H1 (cell line): ENCODE measurements at regions not wholly inside any gene's neighbourhood (a gene's known extent, or its start where the extent isn't known, plus 50 kb on each side); places are given as distances from the start of the nearest gene placed in this dataset.

Experiments used
- CBX5 ChIP-seq: fragments of 300-800, 300-1000 bp; sonication (generic); IDR thresholded peaks from 2 replicates; pipeline ENCODE4 v1.7.1; 2016; ENCODE audit warnings: antibody characterized with exemption, low read length, low read depth
- CBX8 ChIP-seq: fragments of 300-800, 300-1000 bp; sonication (generic); IDR thresholded peaks from 2 replicates; pipeline ENCODE4 v1.7.1; 2016; ENCODE audit warnings: low read depth, low read length, borderline replicate concordance
- CEBPB ChIP-seq: IDR thresholded peaks from 2 replicates; pipeline ENCODE4 v1.6.1; 2012; ENCODE audit warnings: low read depth, low read length
- CHD1 ChIP-seq: IDR thresholded peaks from 2 replicates; pipeline ENCODE4 v1.6.1; 2012; ENCODE audit warnings: low read depth, low read length, improper control_type of control experiment
- CTBP2 ChIP-seq: IDR thresholded peaks from 2 replicates; pipeline ENCODE4 v1.7.0; 2011; ENCODE audit warnings: borderline replicate concordance, mild to moderate bottlenecking, moderate library complexity, mixed read lengths, low read length; ENCODE audit not compliant: insufficient read depth, insufficient read length
- FOSL1 ChIP-seq: IDR thresholded peaks from 2 replicates; pipeline ENCODE4 v1.6.1; 2011; ENCODE audit warnings: mild to moderate bottlenecking, low read depth, low read length, moderate library complexity; ENCODE audit not compliant: insufficient read depth
- HDAC2 ChIP-seq, 2 experiments: fragments of 300-600 bp in 1 of 2; sonication (generic) in 1 of 2; IDR thresholded peaks; 2 replicates each; pipeline ENCODE4 v1.6.1; 2011 to 2012; ENCODE audit warnings: low read depth in 2 of 2, low read length in 2 of 2, mild to moderate bottlenecking in 2 of 2, moderate library complexity in 2 of 2, borderline replicate concordance in 1 of 2, inconsistent platforms in 1 of 2
- SIRT6 ChIP-seq: IDR thresholded peaks from one replicate; pipeline ENCODE4 v1.7.1; 2012; ENCODE audit warnings: low read length, inconsistent platforms
- SRF ChIP-seq: IDR thresholded peaks from 2 replicates; pipeline ENCODE4 v1.6.1; 2011; ENCODE audit warnings: mild to moderate bottlenecking, low read depth, low read length, moderate library complexity
- TF ChIP-seq, protein P1 (sequence below): IDR thresholded peaks from 2 replicates; pipeline ENCODE4 v1.6.1; 2011; ENCODE audit warnings: low read length, improper control_type of control experiment

- TF ChIP-seq HDAC2 (IDR thresholded peaks at IDR 0.05; ENCODE audit: borderline replicate concordance in 1 of 2, low read depth in 2 of 2, low read length in 2 of 2) (no peak), CHD1 (no peak), CBX5 (no peak), SIRT6 (no peak), SRF (no peak), CEBPB (no peak), CBX8 (no peak), FOSL1 (no peak), CTBP2 (no peak)
- TF ChIP-seq, protein P1, sequence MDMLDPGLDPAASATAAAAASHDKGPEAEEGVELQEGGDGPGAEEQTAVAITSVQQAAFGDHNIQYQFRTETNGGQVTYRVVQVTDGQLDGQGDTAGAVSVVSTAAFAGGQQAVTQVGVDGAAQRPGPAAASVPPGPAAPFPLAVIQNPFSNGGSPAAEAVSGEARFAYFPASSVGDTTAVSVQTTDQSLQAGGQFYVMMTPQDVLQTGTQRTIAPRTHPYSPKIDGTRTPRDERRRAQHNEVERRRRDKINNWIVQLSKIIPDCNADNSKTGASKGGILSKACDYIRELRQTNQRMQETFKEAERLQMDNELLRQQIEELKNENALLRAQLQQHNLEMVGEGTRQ: no peak
- TF ChIP-seq, all 59 proteins: peak for 0
These were observed 1547.3 kb downstream of the BRINP3 start (continued) for GRCh38 chr1:188930382-188930781.
